PC-3 (cell line): ENCODE measurements at regions not wholly inside any gene's neighbourhood (a gene's known extent, or its start where the extent isn't known, plus 50 kb on each side); places are given as distances from the start of the nearest gene placed in this dataset.

ENCODE experiments used
- EZH2 ChIP-seq: fragments of 300-600 bp; sonication (generic); IDR thresholded peaks from one replicate; pipeline ENCODE4 v1.6.1; 2017; ENCODE audit warnings: antibody characterized with exemption, mild to moderate bottlenecking, low read length; ENCODE audit not compliant: unreplicated experiment
- EZH2phosphoT487 ChIP-seq: fragments of 300-600 bp; sonication (generic); IDR thresholded peaks from 2 replicates; pipeline ENCODE4 v1.6.1; 2018; ENCODE audit warnings: mild to moderate bottlenecking, antibody characterized with exemption, low read length, borderline replicate concordance
- TF ChIP-seq, protein P1 (sequence below): fragments of 300-600 bp; sonication (generic); conservative IDR thresholded peaks from 2 replicates; pipeline ENCODE4 v1.5.1; 2017; ENCODE audit warnings: antibody characterized with exemption, low read depth, mild to moderate bottlenecking, low read length

DNA sequence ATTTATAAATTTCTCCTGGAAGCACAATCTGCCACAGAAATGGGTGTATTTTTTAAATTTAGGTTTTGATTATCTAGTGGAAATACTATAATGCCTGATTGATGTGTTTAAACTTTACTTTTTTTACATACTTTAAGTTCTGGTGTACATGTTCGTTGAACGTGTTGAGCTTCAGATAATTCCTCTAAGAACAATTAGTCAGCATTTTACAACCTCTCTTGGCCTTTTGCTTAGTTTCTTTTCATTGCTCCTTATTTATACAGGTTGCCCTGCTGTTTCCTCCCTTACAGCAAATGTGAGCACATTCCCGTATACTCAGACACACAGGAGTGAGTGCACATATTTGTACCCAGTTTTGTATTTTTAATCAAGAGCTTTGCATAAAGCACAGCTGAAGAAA lies 1038.9 kb downstream of the BRINP3 start:
- TF ChIP-seq, protein P1, sequence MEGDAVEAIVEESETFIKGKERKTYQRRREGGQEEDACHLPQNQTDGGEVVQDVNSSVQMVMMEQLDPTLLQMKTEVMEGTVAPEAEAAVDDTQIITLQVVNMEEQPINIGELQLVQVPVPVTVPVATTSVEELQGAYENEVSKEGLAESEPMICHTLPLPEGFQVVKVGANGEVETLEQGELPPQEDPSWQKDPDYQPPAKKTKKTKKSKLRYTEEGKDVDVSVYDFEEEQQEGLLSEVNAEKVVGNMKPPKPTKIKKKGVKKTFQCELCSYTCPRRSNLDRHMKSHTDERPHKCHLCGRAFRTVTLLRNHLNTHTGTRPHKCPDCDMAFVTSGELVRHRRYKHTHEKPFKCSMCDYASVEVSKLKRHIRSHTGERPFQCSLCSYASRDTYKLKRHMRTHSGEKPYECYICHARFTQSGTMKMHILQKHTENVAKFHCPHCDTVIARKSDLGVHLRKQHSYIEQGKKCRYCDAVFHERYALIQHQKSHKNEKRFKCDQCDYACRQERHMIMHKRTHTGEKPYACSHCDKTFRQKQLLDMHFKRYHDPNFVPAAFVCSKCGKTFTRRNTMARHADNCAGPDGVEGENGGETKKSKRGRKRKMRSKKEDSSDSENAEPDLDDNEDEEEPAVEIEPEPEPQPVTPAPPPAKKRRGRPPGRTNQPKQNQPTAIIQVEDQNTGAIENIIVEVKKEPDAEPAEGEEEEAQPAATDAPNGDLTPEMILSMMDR, result no peak
- TF ChIP-seq EZH2, result no peak
- TF ChIP-seq EZH2phosphoT487, result no peak
